ENCODE measurements at regions not wholly inside any gene's neighbourhood (a gene's known extent, or its start where the extent isn't known, plus 50 kb on each side); places are given as distances from the start of the nearest gene placed in this dataset.

DNA sequence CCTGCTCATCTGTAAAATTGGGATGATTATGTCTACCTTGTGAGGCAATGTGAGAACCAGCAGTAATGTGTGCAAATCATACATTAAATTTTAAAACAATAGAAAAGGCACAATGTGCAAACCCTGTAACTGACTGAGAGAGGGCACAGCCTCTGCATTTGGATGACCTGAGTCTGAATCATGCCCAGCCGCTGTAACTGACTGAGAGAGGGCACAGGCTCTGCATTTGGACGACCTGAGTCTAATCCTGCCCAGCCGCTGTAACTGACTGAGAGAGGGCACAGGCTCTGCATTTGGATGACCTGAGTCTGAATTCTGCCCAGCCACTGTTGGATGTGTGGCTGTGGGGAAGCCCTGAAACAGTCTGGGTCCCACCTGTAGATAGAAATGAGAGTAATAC lies 351.5 kb upstream of the SHH start:
- no peaks in the 10 kb centered on the region for H3K36me3 ChIP-seq (ENCODE audit: control insufficient read depth in 2 of 3, insufficient read depth in 3 of 3, low read length in 3 of 3)
- no peak overlapping the region for H3K9ac ChIP-seq (ENCODE audit: low read length in 3 of 3)
- DNase-seq (peak in 1 of 5 donors; percentile 4), FAIRE-seq (no peak)
- intact Hi-C loops (cut with DNase I): no loop called here
- no peak overlapping the region for H3K4me3 ChIP-seq (ENCODE audit: low read length in 3 of 3)
- TF ChIP-seq, protein P1, sequence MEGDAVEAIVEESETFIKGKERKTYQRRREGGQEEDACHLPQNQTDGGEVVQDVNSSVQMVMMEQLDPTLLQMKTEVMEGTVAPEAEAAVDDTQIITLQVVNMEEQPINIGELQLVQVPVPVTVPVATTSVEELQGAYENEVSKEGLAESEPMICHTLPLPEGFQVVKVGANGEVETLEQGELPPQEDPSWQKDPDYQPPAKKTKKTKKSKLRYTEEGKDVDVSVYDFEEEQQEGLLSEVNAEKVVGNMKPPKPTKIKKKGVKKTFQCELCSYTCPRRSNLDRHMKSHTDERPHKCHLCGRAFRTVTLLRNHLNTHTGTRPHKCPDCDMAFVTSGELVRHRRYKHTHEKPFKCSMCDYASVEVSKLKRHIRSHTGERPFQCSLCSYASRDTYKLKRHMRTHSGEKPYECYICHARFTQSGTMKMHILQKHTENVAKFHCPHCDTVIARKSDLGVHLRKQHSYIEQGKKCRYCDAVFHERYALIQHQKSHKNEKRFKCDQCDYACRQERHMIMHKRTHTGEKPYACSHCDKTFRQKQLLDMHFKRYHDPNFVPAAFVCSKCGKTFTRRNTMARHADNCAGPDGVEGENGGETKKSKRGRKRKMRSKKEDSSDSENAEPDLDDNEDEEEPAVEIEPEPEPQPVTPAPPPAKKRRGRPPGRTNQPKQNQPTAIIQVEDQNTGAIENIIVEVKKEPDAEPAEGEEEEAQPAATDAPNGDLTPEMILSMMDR (IDR thresholded peaks at IDR 0.05; ENCODE audit: borderline replicate concordance, extremely low read depth, insufficient read depth): no peak
- H3K27me3 ChIP-seq (ENCODE audit: control insufficient read depth, insufficient read depth, low read length): no peaks in the 10 kb centered on the region
- no peaks in the 10 kb centered on the region for H3K9me3 ChIP-seq (ENCODE audit: control insufficient read depth in 2 of 3, insufficient read depth in 1 of 3, low read length in 3 of 3)
- H3K4me1 ChIP-seq (ENCODE audit: control insufficient read depth in 2 of 3, insufficient read depth in 2 of 3, low read depth in 1 of 3, low read length in 3 of 3): no peaks in the 10 kb centered on the region
- H3K27ac ChIP-seq (ENCODE audit: low read depth in 2 of 2, low read length in 2 of 2): no peak overlapping the region

DNA sequence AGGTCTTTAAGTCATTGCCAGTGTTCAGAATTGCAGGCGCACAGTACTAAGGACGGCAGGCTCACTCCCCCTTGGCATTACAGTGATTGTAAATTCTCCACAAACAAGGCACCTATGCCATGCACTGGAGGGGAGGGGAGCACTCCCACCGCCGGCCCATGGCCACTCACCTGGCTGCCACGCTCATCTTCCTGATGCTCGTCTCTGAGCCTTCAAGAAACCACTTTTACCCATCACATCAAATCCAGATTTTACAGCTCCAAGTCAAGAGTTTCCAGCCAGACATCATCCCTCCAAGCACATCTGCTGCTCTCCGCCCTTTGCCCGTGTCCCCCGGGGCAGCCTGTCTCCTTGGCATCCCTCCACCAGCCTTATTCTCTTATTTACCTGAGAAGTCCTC lies 350.2 kb upstream of the SHH start:
- FAIRE-seq: no peak
- intact Hi-C loops (cut with DNase I): no loop called here
- Histone ChIP-seq H3K36me3 (ENCODE audit: control insufficient read depth in 2 of 3, insufficient read depth in 3 of 3, low read length in 3 of 3) (no peaks in the 10 kb centered on the region), H3K9me3 (ENCODE audit: control insufficient read depth in 2 of 3, insufficient read depth in 1 of 3, low read length in 3 of 3) (no peaks in the 10 kb centered on the region), H3K4me1 (ENCODE audit: control insufficient read depth in 2 of 3, insufficient read depth in 2 of 3, low read depth in 1 of 3, low read length in 3 of 3) (no peaks in the 10 kb centered on the region), H3K27ac (ENCODE audit: low read depth in 2 of 2, low read length in 2 of 2) (no peak overlapping the region), H3K4me3 (ENCODE audit: low read length in 3 of 3) (no peak overlapping the region), H3K27me3 (ENCODE audit: control insufficient read depth, insufficient read depth, low read length) (no peaks in the 10 kb centered on the region), H3K9ac (ENCODE audit: low read length in 3 of 3) (no peak overlapping the region)
- TF ChIP-seq, protein P1 (IDR thresholded peaks at IDR 0.05; ENCODE audit: borderline replicate concordance, extremely low read depth, insufficient read depth): no peak
- peak in 1 of 5 donors; percentile 4 for DNase-seq

DNA sequence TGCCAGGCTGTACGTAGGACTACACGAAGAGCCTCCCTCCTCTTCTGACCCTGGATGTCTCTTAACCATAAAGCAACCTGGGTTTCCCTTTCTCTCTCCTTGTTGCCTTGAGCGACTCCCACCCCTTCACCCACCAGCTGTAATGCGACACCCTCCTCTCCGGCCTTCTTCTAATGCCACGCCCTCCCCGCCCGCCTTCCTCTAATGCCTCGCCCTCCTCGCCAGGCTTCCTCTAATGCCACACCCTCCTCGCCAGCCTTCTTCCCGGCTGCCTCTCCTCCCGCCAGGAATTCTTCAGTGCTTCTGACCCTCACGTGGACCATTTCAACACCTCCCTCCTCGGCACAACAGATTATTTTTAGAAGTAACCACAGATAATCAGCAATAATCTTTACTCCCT lies 348.5 kb upstream of the SHH start:
- no peaks in the 10 kb centered on the region for H3K27me3 ChIP-seq (ENCODE audit: control insufficient read depth, insufficient read depth, low read length)
- FAIRE-seq (no peak), DNase-seq (peak; percentile 59 to 76 (median 66))
- H3K27ac ChIP-seq (ENCODE audit: low read depth in 2 of 2, low read length in 2 of 2): no peak overlapping the region
- TF ChIP-seq, protein P1 (IDR thresholded peaks at IDR 0.05; ENCODE audit: borderline replicate concordance, extremely low read depth, insufficient read depth): no peak
- intact Hi-C loops (cut with DNase I): no loop called here
- no peaks in the 10 kb centered on the region for H3K4me1 ChIP-seq (ENCODE audit: control insufficient read depth in 2 of 3, insufficient read depth in 2 of 3, low read depth in 1 of 3, low read length in 3 of 3)
- H3K9ac ChIP-seq (ENCODE audit: low read length in 3 of 3): no peak overlapping the region
- H3K36me3 ChIP-seq (ENCODE audit: control insufficient read depth in 2 of 3, insufficient read depth in 3 of 3, low read length in 3 of 3): no peaks in the 10 kb centered on the region
- no peaks in the 10 kb centered on the region for H3K9me3 ChIP-seq (ENCODE audit: control insufficient read depth in 2 of 3, insufficient read depth in 1 of 3, low read length in 3 of 3)
- no peak overlapping the region for H3K4me3 ChIP-seq (ENCODE audit: low read length in 3 of 3)

DNA sequence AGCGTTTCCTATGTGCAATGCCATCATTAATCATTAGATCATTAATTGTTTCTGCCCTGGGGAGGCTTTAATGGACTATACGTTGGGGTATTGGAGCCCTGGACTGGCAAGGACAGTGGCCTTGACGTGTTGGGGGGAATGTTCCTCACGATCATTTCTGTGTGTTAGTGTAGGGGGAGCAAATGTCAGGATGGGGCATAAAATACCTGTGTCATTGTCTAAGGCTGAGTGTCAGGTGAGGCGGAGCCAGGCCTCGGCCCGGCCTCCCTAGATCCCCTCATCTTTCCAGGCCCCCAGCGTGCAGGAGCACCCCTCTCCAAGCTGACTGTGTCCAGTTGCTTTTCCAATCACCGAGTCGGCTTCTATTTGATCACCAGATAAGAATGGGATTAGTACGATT lies 346.4 kb upstream of the SHH start:
- no peaks in the 10 kb centered on the region for H3K4me1 ChIP-seq (ENCODE audit: control insufficient read depth in 2 of 3, insufficient read depth in 2 of 3, low read depth in 1 of 3, low read length in 3 of 3)
- TF ChIP-seq, protein P1 (IDR thresholded peaks at IDR 0.05; ENCODE audit: borderline replicate concordance, extremely low read depth, insufficient read depth): no peak
- H3K4me3 ChIP-seq (ENCODE audit: low read length in 3 of 3): no peak overlapping the region
- no peaks in the 10 kb centered on the region for H3K9me3 ChIP-seq (ENCODE audit: control insufficient read depth in 2 of 3, insufficient read depth in 1 of 3, low read length in 3 of 3)
- H3K36me3 ChIP-seq (ENCODE audit: control insufficient read depth in 2 of 3, insufficient read depth in 3 of 3, low read length in 3 of 3): no peaks in the 10 kb centered on the region
- H3K27ac ChIP-seq (ENCODE audit: low read depth in 2 of 2, low read length in 2 of 2): no peak overlapping the region
- FAIRE-seq (no peak), DNase-seq (no peak)
- intact Hi-C loops (cut with DNase I): no loop called here
- no peak overlapping the region for H3K9ac ChIP-seq (ENCODE audit: low read length in 3 of 3)
- H3K27me3 ChIP-seq (ENCODE audit: control insufficient read depth, insufficient read depth, low read length): no peaks in the 10 kb centered on the region

Measured in kidney (tissue), 13 donors.